DOHH2 (cell line): ENCODE measurements at regions not wholly inside any gene's neighbourhood (a gene's known extent, or its start where the extent isn't known, plus 50 kb on each side); places are given as distances from the start of the nearest gene placed in this dataset.

Source experiments
- EZH2phosphoT487 ChIP-seq: fragments of 200-600 bp; sonication (generic); IDR thresholded peaks from 2 replicates; pipeline ENCODE4 v1.6.1; 2017; ENCODE audit warnings: borderline replicate concordance, mild to moderate bottlenecking, antibody characterized with exemption, low read length, moderate library complexity, mixed read lengths
- TF ChIP-seq, protein P1 (sequence below): fragments of 200-600 bp; sonication (generic); IDR thresholded peaks from one replicate; pipeline ENCODE4 v1.5.1; 2014; ENCODE audit warnings: antibody characterized with exemption, mild to moderate bottlenecking, low read depth, low read length; ENCODE audit not compliant: poor library complexity, severe bottlenecking

DNA sequence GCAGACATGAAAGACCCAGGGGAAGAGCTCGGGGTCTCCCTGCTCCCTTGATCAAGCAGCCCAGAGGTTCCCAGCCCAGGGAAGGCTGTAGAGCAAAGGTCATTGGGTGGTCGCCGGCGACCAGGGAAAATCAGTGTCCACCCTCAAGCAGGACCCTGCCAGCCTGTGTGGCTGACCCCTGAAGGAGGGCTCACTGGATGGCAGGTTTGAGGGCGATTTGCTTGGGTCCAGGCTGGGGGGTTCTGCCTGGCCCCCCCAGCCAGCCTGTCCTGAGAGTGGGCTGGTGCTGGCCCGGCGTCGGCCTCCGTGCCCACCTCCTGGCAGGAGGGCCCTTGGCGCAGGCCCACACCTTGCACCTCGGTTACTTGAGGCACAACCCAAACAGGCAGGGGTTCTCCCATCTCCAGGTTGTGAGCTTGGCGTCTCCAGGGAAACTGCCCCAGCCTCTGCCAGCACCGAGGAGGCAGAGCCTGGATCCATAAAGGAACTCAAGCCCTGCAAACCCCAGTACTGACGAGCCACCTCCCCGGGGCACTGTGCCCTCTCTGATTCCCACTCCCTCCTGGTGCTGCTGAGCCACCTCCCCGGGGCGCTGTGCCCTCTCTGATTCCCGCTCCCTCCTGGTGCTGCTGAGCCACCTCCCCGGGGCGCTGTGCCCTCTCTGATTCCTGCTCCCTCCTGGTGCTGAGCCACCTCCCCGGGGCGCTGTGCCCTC lies 329.0 kb upstream of the SFSWAP start:
- TF ChIP-seq, protein P1, sequence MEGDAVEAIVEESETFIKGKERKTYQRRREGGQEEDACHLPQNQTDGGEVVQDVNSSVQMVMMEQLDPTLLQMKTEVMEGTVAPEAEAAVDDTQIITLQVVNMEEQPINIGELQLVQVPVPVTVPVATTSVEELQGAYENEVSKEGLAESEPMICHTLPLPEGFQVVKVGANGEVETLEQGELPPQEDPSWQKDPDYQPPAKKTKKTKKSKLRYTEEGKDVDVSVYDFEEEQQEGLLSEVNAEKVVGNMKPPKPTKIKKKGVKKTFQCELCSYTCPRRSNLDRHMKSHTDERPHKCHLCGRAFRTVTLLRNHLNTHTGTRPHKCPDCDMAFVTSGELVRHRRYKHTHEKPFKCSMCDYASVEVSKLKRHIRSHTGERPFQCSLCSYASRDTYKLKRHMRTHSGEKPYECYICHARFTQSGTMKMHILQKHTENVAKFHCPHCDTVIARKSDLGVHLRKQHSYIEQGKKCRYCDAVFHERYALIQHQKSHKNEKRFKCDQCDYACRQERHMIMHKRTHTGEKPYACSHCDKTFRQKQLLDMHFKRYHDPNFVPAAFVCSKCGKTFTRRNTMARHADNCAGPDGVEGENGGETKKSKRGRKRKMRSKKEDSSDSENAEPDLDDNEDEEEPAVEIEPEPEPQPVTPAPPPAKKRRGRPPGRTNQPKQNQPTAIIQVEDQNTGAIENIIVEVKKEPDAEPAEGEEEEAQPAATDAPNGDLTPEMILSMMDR = no peak
- TF ChIP-seq EZH2phosphoT487 = no peak
